BJ (cell line): ENCODE measurements at regions not wholly inside any gene's neighbourhood (a gene's known extent, or its start where the extent isn't known, plus 50 kb on each side); places are given as distances from the start of the nearest gene placed in this dataset.

Experiments used
- CTCF ChIA-PET: fragments of 350-600 bp; formaldehyde crosslinking; extraction: SDS; loops from one replicate; lab custom pipeline; 2021; ENCODE audit warnings: antibody characterized with exemption, inconsistent platforms; lab: Yijun Ruan, JAX
- POLR2A ChIA-PET: fragments of 300-600 bp; sonication (Branson Sonifier 250); formaldehyde crosslinking; extraction: SDS; loops from one replicate; lab custom pipeline; 2021; ENCODE audit warnings: antibody characterized with exemption; lab: Charles Lee
- DNase-seq: peaks from one replicate; pipeline ENCODE4 v3.0.0-alpha.2; 2011; ENCODE audit warnings: low read depth
- H3K27me3 ChIP-seq: 2 replicates; pipeline ENCODE4 v1.6.0; 2011; ENCODE audit warnings: low read length; ENCODE audit not compliant: control insufficient read depth, insufficient read depth
- H3K36me3 ChIP-seq: 2 replicates; pipeline ENCODE4 v1.5.1; 2011; ENCODE audit warnings: low read length; ENCODE audit not compliant: control insufficient read depth, insufficient read depth
- H3K4me3 ChIP-seq: 2 replicates; pipeline ENCODE4 v1.5.1; 2011; ENCODE audit warnings: low read depth, mild to moderate bottlenecking, control low read depth, low read length
- CTCF ChIP-seq: IDR thresholded peaks from 2 replicates; pipeline ENCODE4 v1.5.1; 2011; ENCODE audit warnings: low read depth, mild to moderate bottlenecking, control low read depth, inconsistent platforms, low read length, moderate library complexity; ENCODE audit not compliant: insufficient read depth

GRCh38 chr10:9922126-9922870 lies 1095.4 kb upstream of the CELF2 start:
- ChIA-PET CTCF (no interaction called here), POLR2A (no interaction called here)
- DNase-seq: no peak
- Histone ChIP-seq H3K27me3 (no peaks in the 10 kb centered on the region), H3K36me3 (no peaks in the 10 kb centered on the region), H3K4me3 (no peak overlapping the region)
- no peak for TF ChIP-seq CTCF

GRCh38 chr10:9926003-9926402 lies 1091.7 kb upstream of the CELF2 start:
- Histone ChIP-seq H3K36me3 (no peaks in the 10 kb centered on the region), H3K4me3 (no peak overlapping the region), H3K27me3 (no peaks in the 10 kb centered on the region)
- ChIA-PET CTCF (no interaction called here), POLR2A (no interaction called here)
- no peak for TF ChIP-seq CTCF
- DNase-seq: no peak

GRCh38 chr10:9926881-9927280 lies 1090.8 kb upstream of the CELF2 start:
- TF ChIP-seq CTCF: no peak
- POLR2A ChIA-PET: no interaction called here
- Histone ChIP-seq H3K4me3 (no peak overlapping the region), H3K36me3 (no peaks in the 10 kb centered on the region), H3K27me3 (no peaks in the 10 kb centered on the region)
- CTCF ChIA-PET: no interaction called here
- no peak for DNase-seq

DNA sequence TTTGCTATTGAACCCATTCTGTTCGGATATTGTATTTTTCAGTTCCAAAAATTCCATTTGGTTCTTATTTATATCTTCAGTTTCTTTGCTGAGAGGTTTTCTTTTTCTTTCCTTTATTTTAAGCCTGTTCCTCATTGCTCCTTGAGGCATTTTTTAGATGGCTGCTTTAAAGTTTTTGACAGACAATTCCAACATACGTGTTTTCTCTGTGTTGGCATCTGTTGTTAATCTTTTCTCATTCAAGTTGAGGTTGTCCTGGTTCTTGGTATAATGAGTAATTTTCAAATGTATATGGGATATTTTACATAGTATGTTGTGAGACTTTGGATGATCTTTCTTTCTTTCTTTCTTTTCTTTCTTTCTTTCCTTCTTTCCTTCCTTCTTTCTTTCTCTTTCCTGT lies 1078.0 kb upstream of the CELF2 start:
- no peaks in the 10 kb centered on the region for H3K36me3 ChIP-seq
- DNase-seq: no peak
- POLR2A ChIA-PET: no interaction called here
- no peak for TF ChIP-seq CTCF
- H3K4me3 ChIP-seq: no peak overlapping the region
- CTCF ChIA-PET: no interaction called here
- H3K27me3 ChIP-seq: no peaks in the 10 kb centered on the region

DNA sequence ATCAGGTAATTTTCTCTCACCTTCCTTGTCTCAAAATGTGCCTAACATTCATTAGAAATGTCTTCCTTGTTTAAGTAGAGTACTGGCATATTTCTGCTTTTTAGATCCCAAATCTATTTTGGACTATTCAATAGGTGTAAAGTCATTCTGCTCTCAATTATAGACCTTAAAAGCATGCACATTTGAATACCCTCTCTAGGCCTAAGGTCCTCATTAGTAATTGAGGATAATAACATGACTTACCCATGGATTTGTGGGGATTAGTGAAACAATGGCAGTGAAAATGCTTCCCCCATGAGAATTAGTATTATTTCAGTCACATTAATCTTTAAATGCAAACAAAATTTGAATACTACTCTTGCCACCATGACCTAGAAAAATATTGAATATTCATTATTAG lies 1073.0 kb upstream of the CELF2 start:
- DNase-seq: no peak
- Histone ChIP-seq H3K36me3 (no peaks in the 10 kb centered on the region), H3K4me3 (no peak overlapping the region), H3K27me3 (no peaks in the 10 kb centered on the region)
- ChIA-PET CTCF (no interaction called here), POLR2A (no interaction called here)
- no peak for TF ChIP-seq CTCF
